SK-N-SH (cell line): ENCODE measurements at regions not wholly inside any gene's neighbourhood (a gene's known extent, or its start where the extent isn't known, plus 50 kb on each side); places are given as distances from the start of the nearest gene placed in this dataset.

Experiments used
- CTCF ChIA-PET: fragments of 300-600, 350-600 bp; formaldehyde crosslinking; extraction: SDS; loops from one replicate; lab custom pipeline; 2021; lab: Yijun Ruan, JAX
- POLR2A ChIA-PET: fragments of 350-600 bp; sonication (Branson Sonifier 250); formaldehyde crosslinking; extraction: SDS; loops from one replicate; lab custom pipeline; 2020; ENCODE audit warnings: antibody characterized with exemption, inconsistent platforms; lab: Yijun Ruan, JAX
- DNase-seq: peaks from one replicate; pipeline ENCODE4 v3.0.0; 2012
- H2AFZ ChIP-seq: fragments of 200-600 bp; sonication (generic); 2 replicates; pipeline ENCODE4 v1.8.1; 2016; ENCODE audit warnings: antibody characterized with exemption, mild to moderate bottlenecking, low read depth
- H3F3A ChIP-seq: fragments of 200-600 bp; sonication (generic); replicated peaks from 2 replicates; pipeline ENCODE3; 2016; ENCODE audit warnings: antibody characterized with exemption, mild to moderate bottlenecking; ENCODE audit not compliant: insufficient read depth
- H3K27ac ChIP-seq, 2 experiments: fragments of 200-500 bp in 1 of 2; fragments of 200-600 bp in 1 of 2; sonication (Bioruptor generic) in 1 of 2; sonication (generic), shearing (Covaris generic) in 1 of 2; 2 replicates each; pipeline versions ENCODE4 v1.5.1 to v1.6.1; 2014 to 2016; ENCODE audit warnings: low read depth in 2 of 2, inconsistent platforms in 1 of 2, low read length in 1 of 2, mild to moderate bottlenecking in 1 of 2, mixed read lengths in 1 of 2
- H3K27me3 ChIP-seq: fragments of 200-600 bp; sonication (generic), shearing (Covaris generic); 2 replicates; pipeline ENCODE4 v1.6.1; 2016; ENCODE audit warnings: mixed run types; ENCODE audit not compliant: insufficient read depth
- H3K36me3 ChIP-seq, 2 experiments: fragments of 200-500 bp in 1 of 2; fragments of 200-600 bp in 1 of 2; sonication (Bioruptor generic) in 1 of 2; sonication (generic) in 1 of 2; replicated peaks in 1 of 2; 2 replicates each; pipeline versions ENCODE3 to v1.5.1; 2014 to 2016; ENCODE audit warnings: low read length in 1 of 2, mild to moderate bottlenecking in 1 of 2; ENCODE audit not compliant: insufficient read depth in 2 of 2, control insufficient read depth in 1 of 2
- H3K4me1 ChIP-seq, 2 experiments: fragments of 200-500 bp in 1 of 2; fragments of 200-600 bp in 1 of 2; sonication (Bioruptor generic) in 1 of 2; sonication (generic), shearing (Covaris generic) in 1 of 2; 2 replicates each; pipeline versions ENCODE4 v1.5.1 to v1.6.1; 2014 to 2016; ENCODE audit warnings: low read depth in 1 of 2, low read length in 1 of 2, mixed run types in 1 of 2; ENCODE audit not compliant: insufficient read depth in 2 of 2, control insufficient read depth in 1 of 2
- H3K4me2 ChIP-seq: fragments of 200-600 bp; sonication (generic), shearing (Covaris generic); 2 replicates; pipeline ENCODE4 v1.6.1; 2017; ENCODE audit warnings: mixed run types
- H3K4me3 ChIP-seq, 2 experiments: fragments of 200-500 bp in 1 of 2; fragments of 200-600 bp in 1 of 2; sonication (Bioruptor generic) in 1 of 2; sonication (generic), shearing (Covaris generic) in 1 of 2; 2 replicates each; pipeline versions ENCODE4 v1.5.1 to v1.8.1; 2014 to 2016; ENCODE audit warnings: low read depth in 2 of 2, inconsistent platforms in 1 of 2, low read length in 1 of 2, mild to moderate bottlenecking in 1 of 2, mixed read lengths in 1 of 2, moderate library complexity in 1 of 2
- H3K79me2 ChIP-seq: fragments of 200-600 bp; sonication (generic); 2 replicates; pipeline ENCODE4 v1.8.1; 2017; ENCODE audit warnings: mild to moderate bottlenecking; ENCODE audit not compliant: insufficient read depth
- H3K9ac ChIP-seq: fragments of 200-600 bp; sonication (generic); 2 replicates; pipeline ENCODE4 v1.6.1; 2017; ENCODE audit warnings: mixed run types
- H3K9me2 ChIP-seq: fragments of 200-600 bp; sonication (generic); 2 replicates; pipeline ENCODE4 v1.6.1; 2017; ENCODE audit warnings: mixed run types
- H3K9me3 ChIP-seq: fragments of 200-600 bp; sonication (generic); 2 replicates; pipeline ENCODE4 v1.6.1; 2017; ENCODE audit warnings: mixed run types, mild to moderate bottlenecking, moderate library complexity
- H4K20me1 ChIP-seq: fragments of 200-600 bp; sonication (generic); 2 replicates; pipeline ENCODE4 v1.6.1; 2017; ENCODE audit warnings: mild to moderate bottlenecking, mixed run types; ENCODE audit not compliant: insufficient read depth
- CHD2 ChIP-seq: fragments of 150-350 bp; IDR thresholded peaks from 2 replicates; pipeline ENCODE4 v1.6.1; 2018; ENCODE audit warnings: low read length; ENCODE audit not compliant: partially characterized antibody
- FOXM1 ChIP-seq: IDR thresholded peaks from 2 replicates; pipeline ENCODE4 v1.4.0; 2012; ENCODE audit warnings: low read depth, mild to moderate bottlenecking
- JUND ChIP-seq: IDR thresholded peaks from 2 replicates; pipeline ENCODE4 v1.4.0; 2012
- MXI1 ChIP-seq: IDR thresholded peaks from 2 replicates; pipeline ENCODE4 v1.6.1; 2012; ENCODE audit warnings: mild to moderate bottlenecking, low read depth, low read length, improper control_type of control experiment
- POLR2AphosphoS5 ChIP-seq: IDR thresholded peaks from 2 replicates; pipeline ENCODE4 v1.6.1; 2012; ENCODE audit warnings: low read depth, low read length
- SMC3 ChIP-seq: IDR thresholded peaks from 2 replicates; pipeline ENCODE4 v1.6.1; 2012; ENCODE audit warnings: low read depth, low read length, improper control_type of control experiment
- WGBS: methylation state at CpG from one replicate; pipeline ENCODE4 v1.1.6; 2017; ENCODE audit warnings: low lambda C conversion rate; 5-methylcytosine and 5-hydroxymethylcytosine counted together
- TF ChIP-seq, protein P1 (sequence below): fragments of 150-350 bp; IDR thresholded peaks from 2 replicates; pipeline ENCODE4 v1.6.1; 2017; ENCODE audit warnings: antibody characterized with exemption, low read length, low read depth, borderline replicate concordance
- TF ChIP-seq, protein P2 (sequence below): IDR thresholded peaks from 2 replicates; pipeline ENCODE4 v1.4.0; 2012; ENCODE audit warnings: low read depth, borderline replicate concordance
- TF ChIP-seq, protein P3 (sequence below): IDR thresholded peaks from 2 replicates; pipeline ENCODE4; 2012
- TF ChIP-seq, protein P4 (sequence below): IDR thresholded peaks from 2 replicates; pipeline ENCODE4 v1.4.0; 2012; ENCODE audit warnings: low read depth, borderline replicate concordance
- TF ChIP-seq, protein P5 (sequence below): IDR thresholded peaks from 2 replicates; pipeline ENCODE4 v1.4.0; 2012; ENCODE audit warnings: low read depth

DNA sequence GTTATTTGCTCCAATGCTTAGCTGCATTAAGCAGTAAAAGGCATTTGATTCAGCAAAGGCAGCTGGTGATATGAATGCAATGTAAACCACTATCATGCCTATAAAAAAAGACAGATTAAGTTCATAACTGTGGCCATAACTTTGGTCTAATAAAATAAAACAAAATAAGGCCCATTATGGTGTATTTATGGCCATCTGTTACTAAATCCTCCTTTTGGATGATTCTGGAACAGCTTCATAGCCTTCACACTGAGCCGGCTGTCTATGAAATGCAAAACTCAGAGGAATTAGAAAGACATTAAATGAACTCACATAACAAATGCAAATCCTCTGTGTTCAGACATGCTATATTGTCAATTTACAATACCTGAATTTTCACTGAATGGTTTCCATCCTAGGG, 223.7 kb upstream of the FAT4 start:
- no peak for TF ChIP-seq CHD2
- no peak for TF ChIP-seq MXI1
- TF ChIP-seq, protein P1, sequence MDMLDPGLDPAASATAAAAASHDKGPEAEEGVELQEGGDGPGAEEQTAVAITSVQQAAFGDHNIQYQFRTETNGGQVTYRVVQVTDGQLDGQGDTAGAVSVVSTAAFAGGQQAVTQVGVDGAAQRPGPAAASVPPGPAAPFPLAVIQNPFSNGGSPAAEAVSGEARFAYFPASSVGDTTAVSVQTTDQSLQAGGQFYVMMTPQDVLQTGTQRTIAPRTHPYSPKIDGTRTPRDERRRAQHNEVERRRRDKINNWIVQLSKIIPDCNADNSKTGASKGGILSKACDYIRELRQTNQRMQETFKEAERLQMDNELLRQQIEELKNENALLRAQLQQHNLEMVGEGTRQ = no peak
- TF ChIP-seq, protein P2, sequence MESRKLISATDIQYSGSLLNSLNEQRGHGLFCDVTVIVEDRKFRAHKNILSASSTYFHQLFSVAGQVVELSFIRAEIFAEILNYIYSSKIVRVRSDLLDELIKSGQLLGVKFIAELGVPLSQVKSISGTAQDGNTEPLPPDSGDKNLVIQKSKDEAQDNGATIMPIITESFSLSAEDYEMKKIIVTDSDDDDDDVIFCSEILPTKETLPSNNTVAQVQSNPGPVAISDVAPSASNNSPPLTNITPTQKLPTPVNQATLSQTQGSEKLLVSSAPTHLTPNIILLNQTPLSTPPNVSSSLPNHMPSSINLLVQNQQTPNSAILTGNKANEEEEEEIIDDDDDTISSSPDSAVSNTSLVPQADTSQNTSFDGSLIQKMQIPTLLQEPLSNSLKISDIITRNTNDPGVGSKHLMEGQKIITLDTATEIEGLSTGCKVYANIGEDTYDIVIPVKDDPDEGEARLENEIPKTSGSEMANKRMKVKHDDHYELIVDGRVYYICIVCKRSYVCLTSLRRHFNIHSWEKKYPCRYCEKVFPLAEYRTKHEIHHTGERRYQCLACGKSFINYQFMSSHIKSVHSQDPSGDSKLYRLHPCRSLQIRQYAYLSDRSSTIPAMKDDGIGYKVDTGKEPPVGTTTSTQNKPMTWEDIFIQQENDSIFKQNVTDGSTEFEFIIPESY = no peak
- TF ChIP-seq, protein P3, sequence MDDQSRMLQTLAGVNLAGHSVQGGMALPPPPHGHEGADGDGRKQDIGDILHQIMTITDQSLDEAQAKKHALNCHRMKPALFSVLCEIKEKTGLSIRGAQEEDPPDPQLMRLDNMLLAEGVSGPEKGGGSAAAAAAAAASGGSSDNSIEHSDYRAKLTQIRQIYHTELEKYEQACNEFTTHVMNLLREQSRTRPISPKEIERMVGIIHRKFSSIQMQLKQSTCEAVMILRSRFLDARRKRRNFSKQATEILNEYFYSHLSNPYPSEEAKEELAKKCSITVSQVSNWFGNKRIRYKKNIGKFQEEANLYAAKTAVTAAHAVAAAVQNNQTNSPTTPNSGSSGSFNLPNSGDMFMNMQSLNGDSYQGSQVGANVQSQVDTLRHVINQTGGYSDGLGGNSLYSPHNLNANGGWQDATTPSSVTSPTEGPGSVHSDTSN = no peak
- TF ChIP-seq, protein P4, sequence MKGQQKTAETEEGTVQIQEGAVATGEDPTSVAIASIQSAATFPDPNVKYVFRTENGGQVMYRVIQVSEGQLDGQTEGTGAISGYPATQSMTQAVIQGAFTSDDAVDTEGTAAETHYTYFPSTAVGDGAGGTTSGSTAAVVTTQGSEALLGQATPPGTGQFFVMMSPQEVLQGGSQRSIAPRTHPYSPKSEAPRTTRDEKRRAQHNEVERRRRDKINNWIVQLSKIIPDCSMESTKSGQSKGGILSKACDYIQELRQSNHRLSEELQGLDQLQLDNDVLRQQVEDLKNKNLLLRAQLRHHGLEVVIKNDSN = no peak
- TF ChIP-seq FOXM1 = no peak
- no peak for TF ChIP-seq JUND
- TF ChIP-seq, protein P5, sequence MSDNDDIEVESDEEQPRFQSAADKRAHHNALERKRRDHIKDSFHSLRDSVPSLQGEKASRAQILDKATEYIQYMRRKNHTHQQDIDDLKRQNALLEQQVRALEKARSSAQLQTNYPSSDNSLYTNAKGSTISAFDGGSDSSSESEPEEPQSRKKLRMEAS = no peak
- TF ChIP-seq POLR2AphosphoS5 = no peak

DNA sequence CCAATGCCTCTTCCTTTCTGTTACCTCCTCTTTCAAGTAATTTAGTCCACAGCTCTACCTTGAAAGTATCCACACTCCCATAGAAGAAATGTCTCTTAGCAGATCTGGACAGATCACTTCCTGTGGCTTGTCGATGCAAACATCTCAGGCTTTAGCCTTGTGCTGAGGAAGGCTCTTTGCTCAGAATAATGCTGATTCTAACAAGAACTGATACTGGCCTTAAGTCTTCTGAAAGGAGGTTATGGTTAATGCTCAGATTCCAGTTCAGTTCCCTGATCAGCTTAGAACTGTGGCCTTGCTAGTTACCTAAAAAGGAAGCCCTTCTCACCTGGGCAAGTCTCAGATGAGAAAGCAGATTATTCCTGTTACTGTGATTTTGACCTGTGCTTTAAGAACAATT, 230.1 kb upstream of the FAT4 start:
- Histone ChIP-seq H3F3A (no peaks in the 10 kb centered on the region), H2AFZ (peak overlapping the region; percentile 37; the same call in 1 of the 2 replicates), H3K27me3 (no peaks in the 10 kb centered on the region), H3K4me3 (no peak overlapping the region), H3K4me1 (no peaks in the 10 kb centered on the region)
- DNase-seq = no peak
- no peak for TF ChIP-seq SMC3
- TF ChIP-seq, all 33 proteins: peak for 0
- H3K9me3 ChIP-seq = no peaks in the 10 kb centered on the region
- H3K4me2 ChIP-seq = no peak overlapping the region
- CTCF ChIA-PET = interaction anchor here (0.6 kb wide), 1 partner anchor 18 kb away, joined by 3 read pairs; no protein-coding TSS in a partner anchor
- H4K20me1 ChIP-seq = no peaks in the 10 kb centered on the region
- WGBS = 93% methylated on average over 1 of the region's 1 CpG
- H3K27ac ChIP-seq = no peak overlapping the region
- H3K79me2 ChIP-seq = no peaks in the 10 kb centered on the region
- POLR2A ChIA-PET = no interaction called here
- H3K36me3 ChIP-seq = no peaks in the 10 kb centered on the region
- no peaks in the 10 kb centered on the region for H3K9me2 ChIP-seq
- H3K9ac ChIP-seq = no peak overlapping the region

More for the DNA sequence above, 223.7 kb upstream of the FAT4 start:
- Histone ChIP-seq H3K9me3 (no peaks in the 10 kb centered on the region), H3K4me3 (no peak overlapping the region), H3K27ac (no peak overlapping the region), H4K20me1 (no peaks in the 10 kb centered on the region), H3F3A (no peaks in the 10 kb centered on the region), H3K9me2 (no peaks in the 10 kb centered on the region), H2AFZ (0 out of 2 replicates have a peak overlapping the region, but pooled peaks have one; percentile 18), H3K27me3 (no peaks in the 10 kb centered on the region), H3K79me2 (no peaks in the 10 kb centered on the region), H3K36me3 (no peaks in the 10 kb centered on the region), H3K9ac (no peak overlapping the region), H3K4me2 (no peak overlapping the region), H3K4me1 (no peaks in the 10 kb centered on the region)
- WGBS = 100% methylated on average over 1 of the region's 1 CpG
- POLR2A ChIA-PET = no interaction called here
- DNase-seq = no peak
- CTCF ChIA-PET = no interaction called here
